ENCODE measurements at regions not wholly inside any gene's neighbourhood (a gene's known extent, or its start where the extent isn't known, plus 50 kb on each side); places are given as distances from the start of the nearest gene placed in this dataset.

- no peaks in the 10 kb centered on the region for H3K79me2 ChIP-seq (ENCODE audit: control insufficient read depth, insufficient read depth, low read length)
- ATAC-seq (no peak), FAIRE-seq (no peak), DNase-seq (ENCODE audit: low read depth, low spot score) (no peak)
- H3K36me3 ChIP-seq (ENCODE audit: control insufficient read depth in 2 of 2, insufficient read depth in 2 of 2, low read length in 1 of 2), result no peaks in the 10 kb centered on the region
- no peak overlapping the region for H3K4me3 ChIP-seq
- SMC1A ChIA-PET (ENCODE audit: uncharacterized antibody, unreplicated experiment), result no interaction called here
- POLR2A ChIA-PET, result no interaction called here
- no peaks in the 10 kb centered on the region for H4K20me1 ChIP-seq (ENCODE audit: control insufficient read depth, insufficient read depth)
- H3K9me3 ChIP-seq (replicated peaks; ENCODE audit: control insufficient read depth, insufficient read depth, low read length), result no peaks in the 10 kb centered on the region
- no TSS peak for BruUV-seq (replicated peaks)
- CTCF ChIA-PET, result no interaction called here
- H2AFZ ChIP-seq (ENCODE audit: control insufficient read depth, low read depth, low read length), result no peak overlapping the region
- in situ Hi-C loops (cut with MboI) (no loop called here), intact Hi-C loops (cut with micrococcal nuclease; ENCODE audit: unreplicated experiment) (no loop called here)
- H3K9ac ChIP-seq (ENCODE audit: control insufficient read depth, insufficient read depth, low read length), result no peak overlapping the region
- no peaks in the 10 kb centered on the region for H3K27me3 ChIP-seq (replicated peaks in 1 of 2; ENCODE audit: control insufficient read depth in 2 of 2, insufficient read depth in 2 of 2, low read length in 1 of 2)
- no peak overlapping the region for H3K27ac ChIP-seq (ENCODE audit: control insufficient read depth, insufficient read depth)
- no peaks in the 10 kb centered on the region for H3K4me1 ChIP-seq (ENCODE audit: control insufficient read depth, insufficient read depth, low read length)
- 34% methylated on average over 3 of the region's 3 CpGs for WGBS (ENCODE audit: insufficient coverage, insufficient replicate concordance, low lambda C conversion rate, missing lambda C conversion rate)
- TF ChIP-seq EZH2 (IDR thresholded peaks at IDR 0.05; ENCODE audit: borderline replicate concordance, control insufficient read depth, low read depth, low read length), result no peak
- no peak for TF ChIP-seq NFYB (IDR thresholded peaks at IDR 0.05; ENCODE audit: insufficient read depth, low read depth, low read length)
- no peak for TF ChIP-seq CREM (IDR thresholded peaks at IDR 0.05; ENCODE audit: low read depth)
- TF ChIP-seq ZSCAN29 (IDR thresholded peaks at IDR 0.05), result no peak
- no peak for TF ChIP-seq ESRRA (IDR thresholded peaks at IDR 0.05; ENCODE audit: low read length)
- TF ChIP-seq, protein P1, sequence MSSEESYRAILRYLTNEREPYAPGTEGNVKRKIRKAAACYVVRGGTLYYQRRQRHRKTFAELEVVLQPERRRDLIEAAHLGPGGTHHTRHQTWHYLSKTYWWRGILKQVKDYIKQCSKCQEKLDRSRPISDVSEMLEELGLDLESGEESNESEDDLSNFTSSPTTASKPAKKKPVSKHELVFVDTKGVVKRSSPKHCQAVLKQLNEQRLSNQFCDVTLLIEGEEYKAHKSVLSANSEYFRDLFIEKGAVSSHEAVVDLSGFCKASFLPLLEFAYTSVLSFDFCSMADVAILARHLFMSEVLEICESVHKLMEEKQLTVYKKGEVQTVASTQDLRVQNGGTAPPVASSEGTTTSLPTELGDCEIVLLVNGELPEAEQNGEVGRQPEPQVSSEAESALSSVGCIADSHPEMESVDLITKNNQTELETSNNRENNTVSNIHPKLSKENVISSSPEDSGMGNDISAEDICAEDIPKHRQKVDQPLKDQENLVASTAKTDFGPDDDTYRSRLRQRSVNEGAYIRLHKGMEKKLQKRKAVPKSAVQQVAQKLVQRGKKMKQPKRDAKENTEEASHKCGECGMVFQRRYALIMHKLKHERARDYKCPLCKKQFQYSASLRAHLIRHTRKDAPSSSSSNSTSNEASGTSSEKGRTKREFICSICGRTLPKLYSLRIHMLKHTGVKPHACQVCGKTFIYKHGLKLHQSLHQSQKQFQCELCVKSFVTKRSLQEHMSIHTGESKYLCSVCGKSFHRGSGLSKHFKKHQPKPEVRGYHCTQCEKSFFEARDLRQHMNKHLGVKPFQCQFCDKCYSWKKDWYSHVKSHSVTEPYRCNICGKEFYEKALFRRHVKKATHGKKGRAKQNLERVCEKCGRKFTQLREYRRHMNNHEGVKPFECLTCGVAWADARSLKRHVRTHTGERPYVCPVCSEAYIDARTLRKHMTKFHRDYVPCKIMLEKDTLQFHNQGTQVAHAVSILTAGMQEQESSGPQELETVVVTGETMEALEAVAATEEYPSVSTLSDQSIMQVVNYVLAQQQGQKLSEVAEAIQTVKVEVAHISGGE (CRISPR knock-in tag; IDR thresholded peaks at IDR 0.05), result no peak
- TF ChIP-seq MYB (IDR thresholded peaks at IDR 0.05; ENCODE audit: borderline replicate concordance, low read depth, low read length), result no peak
- TF ChIP-seq, protein P2, sequence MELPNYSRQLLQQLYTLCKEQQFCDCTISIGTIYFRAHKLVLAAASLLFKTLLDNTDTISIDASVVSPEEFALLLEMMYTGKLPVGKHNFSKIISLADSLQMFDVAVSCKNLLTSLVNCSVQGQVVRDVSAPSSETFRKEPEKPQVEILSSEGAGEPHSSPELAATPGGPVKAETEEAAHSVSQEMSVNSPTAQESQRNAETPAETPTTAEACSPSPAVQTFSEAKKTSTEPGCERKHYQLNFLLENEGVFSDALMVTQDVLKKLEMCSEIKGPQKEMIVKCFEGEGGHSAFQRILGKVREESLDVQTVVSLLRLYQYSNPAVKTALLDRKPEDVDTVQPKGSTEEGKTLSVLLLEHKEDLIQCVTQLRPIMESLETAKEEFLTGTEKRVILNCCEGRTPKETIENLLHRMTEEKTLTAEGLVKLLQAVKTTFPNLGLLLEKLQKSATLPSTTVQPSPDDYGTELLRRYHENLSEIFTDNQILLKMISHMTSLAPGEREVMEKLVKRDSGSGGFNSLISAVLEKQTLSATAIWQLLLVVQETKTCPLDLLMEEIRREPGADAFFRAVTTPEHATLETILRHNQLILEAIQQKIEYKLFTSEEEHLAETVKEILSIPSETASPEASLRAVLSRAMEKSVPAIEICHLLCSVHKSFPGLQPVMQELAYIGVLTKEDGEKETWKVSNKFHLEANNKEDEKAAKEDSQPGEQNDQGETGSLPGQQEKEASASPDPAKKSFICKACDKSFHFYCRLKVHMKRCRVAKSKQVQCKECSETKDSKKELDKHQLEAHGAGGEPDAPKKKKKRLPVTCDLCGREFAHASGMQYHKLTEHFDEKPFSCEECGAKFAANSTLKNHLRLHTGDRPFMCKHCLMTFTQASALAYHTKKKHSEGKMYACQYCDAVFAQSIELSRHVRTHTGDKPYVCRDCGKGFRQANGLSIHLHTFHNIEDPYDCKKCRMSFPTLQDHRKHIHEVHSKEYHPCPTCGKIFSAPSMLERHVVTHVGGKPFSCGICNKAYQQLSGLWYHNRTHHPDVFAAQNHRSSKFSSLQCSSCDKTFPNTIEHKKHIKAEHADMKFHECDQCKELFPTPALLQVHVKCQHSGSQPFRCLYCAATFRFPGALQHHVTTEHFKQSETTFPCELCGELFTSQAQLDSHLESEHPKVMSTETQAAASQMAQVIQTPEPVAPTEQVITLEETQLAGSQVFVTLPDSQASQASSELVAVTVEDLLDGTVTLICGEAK (IDR thresholded peaks at IDR 0.05; ENCODE audit: borderline replicate concordance), result no peak
- TF ChIP-seq, protein P3, sequence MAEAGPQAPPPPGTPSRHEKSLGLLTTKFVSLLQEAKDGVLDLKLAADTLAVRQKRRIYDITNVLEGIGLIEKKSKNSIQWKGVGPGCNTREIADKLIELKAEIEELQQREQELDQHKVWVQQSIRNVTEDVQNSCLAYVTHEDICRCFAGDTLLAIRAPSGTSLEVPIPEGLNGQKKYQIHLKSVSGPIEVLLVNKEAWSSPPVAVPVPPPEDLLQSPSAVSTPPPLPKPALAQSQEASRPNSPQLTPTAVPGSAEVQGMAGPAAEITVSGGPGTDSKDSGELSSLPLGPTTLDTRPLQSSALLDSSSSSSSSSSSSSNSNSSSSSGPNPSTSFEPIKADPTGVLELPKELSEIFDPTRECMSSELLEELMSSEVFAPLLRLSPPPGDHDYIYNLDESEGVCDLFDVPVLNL (IDR thresholded peaks at IDR 0.05; ENCODE audit: low read depth, low read length), result no peak
- TF ChIP-seq BACH1 (IDR thresholded peaks at IDR 0.05; ENCODE audit: borderline replicate concordance), result no peak
- TF ChIP-seq MLLT1 (IDR thresholded peaks at IDR 0.05), result no peak
- RAD21 ChIA-PET (ENCODE audit: unreplicated experiment), result no interaction called here
- H3K4me2 ChIP-seq (ENCODE audit: control insufficient read depth, insufficient read depth), result no peak overlapping the region
Observed at GRCh38 chr2:53058526-53058925, 709.1 kb upstream of the CHAC2 start.
